ENCODE measurements at regions not wholly inside any gene's neighbourhood (a gene's known extent, or its start where the extent isn't known, plus 50 kb on each side); places are given as distances from the start of the nearest gene placed in this dataset.
A peak's percentile ranks its signal among the peaks of the same experiment; 100 is the strongest.
"Not testable (repeated sequence)": the region's sequence is repeated elsewhere in the genome, so short reads cannot be mapped to it uniquely, and the experiment has no call there.

DNA sequence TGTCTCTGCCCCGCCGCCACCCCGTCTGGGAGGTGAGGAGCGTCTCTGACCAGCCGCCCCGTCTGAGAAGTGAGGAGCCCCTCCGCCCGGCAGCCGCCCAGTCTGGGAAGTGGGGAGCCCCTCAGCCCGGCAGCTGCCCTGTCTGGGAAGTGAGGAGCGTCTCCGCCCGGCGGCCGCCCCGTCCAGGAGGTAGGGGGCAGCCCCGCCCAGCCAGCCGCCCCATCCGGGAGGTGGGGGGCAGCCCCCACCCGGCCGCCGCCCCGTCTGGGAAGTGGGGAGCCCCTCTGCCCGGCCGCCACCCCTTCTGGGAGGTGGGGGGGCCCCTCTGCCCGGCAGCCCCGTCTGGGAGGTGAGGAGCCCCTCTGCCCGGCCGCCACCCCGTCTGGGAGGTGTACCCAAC lies 59.1 kb upstream of the TENM4 start:
- DNase-seq, result not testable (repeated sequence)

- no peak for DNase-seq
Observed at GRCh38 chr11:79498667-79499066, 57.8 kb upstream of the TENM4 start.

DNA sequence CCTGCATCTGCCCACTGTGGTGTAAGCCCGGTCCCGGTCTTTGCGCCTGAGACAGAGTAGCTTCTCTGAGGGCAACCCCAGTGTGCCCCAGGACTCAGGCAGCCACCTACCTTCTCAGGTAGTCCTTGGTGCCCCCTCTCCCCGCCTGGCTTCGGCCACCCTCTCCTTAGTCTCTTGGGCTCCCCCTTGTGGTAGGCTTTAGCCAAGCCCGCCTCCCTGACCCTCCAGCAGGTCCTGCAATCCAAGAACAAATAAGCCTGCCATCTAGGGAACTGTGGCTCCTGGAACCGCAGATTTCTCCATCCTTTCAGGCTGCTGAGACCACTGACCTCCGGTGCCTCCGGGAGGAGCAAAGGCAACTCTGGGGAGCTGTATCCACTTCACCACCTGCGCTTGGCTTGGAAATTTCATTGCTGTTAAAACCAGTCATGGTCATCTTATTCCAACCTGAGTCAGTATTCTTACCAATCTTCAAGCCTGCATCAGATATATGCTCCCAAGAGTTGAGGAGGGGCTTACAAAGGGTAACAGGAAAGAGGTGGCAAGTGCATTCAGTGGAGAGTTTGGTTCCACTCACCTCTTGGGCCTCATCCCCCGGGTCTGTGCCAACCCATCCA lies 52.8 kb upstream of the TENM4 start:
- peak; percentile 49 for DNase-seq

DNA sequence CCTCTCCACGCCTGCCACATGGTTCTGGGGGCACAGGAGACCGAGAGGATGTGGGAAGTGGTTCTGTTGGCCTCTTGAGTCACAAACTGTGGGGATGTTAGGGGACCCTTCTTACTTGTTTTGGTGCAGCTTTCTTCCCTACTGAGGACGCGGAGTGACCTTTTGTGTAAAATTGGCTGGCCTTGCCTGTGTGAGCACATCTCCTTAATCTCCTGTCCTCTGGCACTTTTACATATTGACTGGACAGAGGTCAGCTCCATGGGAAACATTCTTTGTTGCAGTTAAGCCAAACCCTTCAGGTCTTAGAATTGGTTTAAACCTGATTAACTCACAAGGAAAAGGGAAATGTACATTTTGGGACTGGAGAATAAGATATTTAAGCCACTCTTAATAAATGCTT lies 51.2 kb upstream of the TENM4 start:
- DNase-seq, result no peak
